ENCODE measurements at regions not wholly inside any gene's neighbourhood (a gene's known extent, or its start where the extent isn't known, plus 50 kb on each side); places are given as distances from the start of the nearest gene placed in this dataset.

- no peak for TF ChIP-seq HDAC1 (IDR thresholded peaks at IDR 0.05)
- TF ChIP-seq, protein P1, sequence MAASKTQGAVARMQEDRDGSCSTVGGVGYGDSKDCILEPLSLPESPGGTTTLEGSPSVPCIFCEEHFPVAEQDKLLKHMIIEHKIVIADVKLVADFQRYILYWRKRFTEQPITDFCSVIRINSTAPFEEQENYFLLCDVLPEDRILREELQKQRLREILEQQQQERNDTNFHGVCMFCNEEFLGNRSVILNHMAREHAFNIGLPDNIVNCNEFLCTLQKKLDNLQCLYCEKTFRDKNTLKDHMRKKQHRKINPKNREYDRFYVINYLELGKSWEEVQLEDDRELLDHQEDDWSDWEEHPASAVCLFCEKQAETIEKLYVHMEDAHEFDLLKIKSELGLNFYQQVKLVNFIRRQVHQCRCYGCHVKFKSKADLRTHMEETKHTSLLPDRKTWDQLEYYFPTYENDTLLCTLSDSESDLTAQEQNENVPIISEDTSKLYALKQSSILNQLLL (CRISPR knock-in tag; IDR thresholded peaks at IDR 0.05; ENCODE audit: borderline replicate concordance), result no peak
Observed at GRCh38 chr20:12835999-12836398, 172.8 kb upstream of the SPTLC3 start (continued).

DNA sequence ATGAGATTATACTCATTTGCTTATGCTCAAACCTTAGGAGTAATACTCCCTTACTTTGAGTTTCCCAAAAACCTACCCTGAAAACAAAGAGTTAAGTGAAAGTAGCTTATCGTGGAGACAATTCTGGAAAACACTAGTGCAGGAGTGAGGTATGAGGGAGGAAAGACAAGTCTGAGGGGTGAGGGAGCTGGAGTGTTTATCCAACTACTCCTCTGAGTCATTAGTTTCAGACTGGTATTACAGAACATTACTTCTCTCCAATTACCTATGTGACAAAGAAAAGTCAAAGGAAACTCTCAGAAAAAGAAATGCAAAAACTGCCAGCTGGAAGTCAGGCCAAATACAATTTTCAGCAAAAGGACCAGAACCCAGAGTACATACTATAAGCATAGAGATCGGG lies 171.1 kb upstream of the SPTLC3 start:
- CTCF ChIA-PET (ENCODE audit: low intra/inter-chr PET ratio), result no interaction called here
- intact Hi-C loops (cut with micrococcal nuclease), result no loop called here
- POLR2A ChIA-PET, result no interaction called here
- WGBS (ENCODE audit: insufficient coverage, low coverage, missing lambda C conversion rate), result 0% methylated on average over 2 of the region's 2 CpGs
- Histone ChIP-seq H3K79me2 (ENCODE audit: control insufficient read depth, insufficient read depth, low read length) (no peaks in the 10 kb centered on the region), H3K4me3 (no peak overlapping the region), H3K9ac (ENCODE audit: insufficient read depth in 1 of 2, low read depth in 2 of 2, low read length in 2 of 2) (no peak overlapping the region), H3K9me1 (ENCODE audit: control insufficient read depth, insufficient read depth, low read length) (no peaks in the 10 kb centered on the region), H4K20me1 (replicated peaks; ENCODE audit: control insufficient read depth, insufficient read depth, low read length) (no peaks in the 10 kb centered on the region), H3K4me2 (ENCODE audit: insufficient read depth, low read length) (no peak overlapping the region), H3K27me3 (ENCODE audit: control insufficient read depth in 2 of 2, insufficient read depth in 2 of 2, low read length in 2 of 2) (no peaks in the 10 kb centered on the region), H3K9me3 (replicated peaks; ENCODE audit: control insufficient read depth, insufficient read depth, low read depth, low read length) (no peaks in the 10 kb centered on the region), H2AFZ (ENCODE audit: low read depth, low read length) (no peak overlapping the region), H3K27ac (ENCODE audit: extremely low read depth, low read depth, low read length) (no peak overlapping the region), H3K4me1 (replicated peaks in 1 of 2; ENCODE audit: control insufficient read depth in 2 of 2, insufficient read depth in 2 of 2, low read length in 2 of 2) (no peaks in the 10 kb centered on the region), H3K36me3 (ENCODE audit: control insufficient read depth, insufficient read depth, low read length) (no peaks in the 10 kb centered on the region)
- ATAC-seq, result no peak
- no peak for TF ChIP-seq RUNX1 (IDR thresholded peaks at IDR 0.05; ENCODE audit: low read depth)
- TF ChIP-seq, protein P2, sequence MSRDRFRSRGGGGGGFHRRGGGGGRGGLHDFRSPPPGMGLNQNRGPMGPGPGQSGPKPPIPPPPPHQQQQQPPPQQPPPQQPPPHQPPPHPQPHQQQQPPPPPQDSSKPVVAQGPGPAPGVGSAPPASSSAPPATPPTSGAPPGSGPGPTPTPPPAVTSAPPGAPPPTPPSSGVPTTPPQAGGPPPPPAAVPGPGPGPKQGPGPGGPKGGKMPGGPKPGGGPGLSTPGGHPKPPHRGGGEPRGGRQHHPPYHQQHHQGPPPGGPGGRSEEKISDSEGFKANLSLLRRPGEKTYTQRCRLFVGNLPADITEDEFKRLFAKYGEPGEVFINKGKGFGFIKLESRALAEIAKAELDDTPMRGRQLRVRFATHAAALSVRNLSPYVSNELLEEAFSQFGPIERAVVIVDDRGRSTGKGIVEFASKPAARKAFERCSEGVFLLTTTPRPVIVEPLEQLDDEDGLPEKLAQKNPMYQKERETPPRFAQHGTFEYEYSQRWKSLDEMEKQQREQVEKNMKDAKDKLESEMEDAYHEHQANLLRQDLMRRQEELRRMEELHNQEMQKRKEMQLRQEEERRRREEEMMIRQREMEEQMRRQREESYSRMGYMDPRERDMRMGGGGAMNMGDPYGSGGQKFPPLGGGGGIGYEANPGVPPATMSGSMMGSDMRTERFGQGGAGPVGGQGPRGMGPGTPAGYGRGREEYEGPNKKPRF (IDR thresholded peaks at IDR 0.05; ENCODE audit: low read depth, low read length), result no peak
- no peak for TF ChIP-seq ZNF77 (CRISPR knock-in tag; IDR thresholded peaks at IDR 0.05)
- TF ChIP-seq ZNF384 (IDR thresholded peaks at IDR 0.05; ENCODE audit: low read depth, low read length), result no peak
- TF ChIP-seq ZNF79 (CRISPR knock-in tag; IDR thresholded peaks at IDR 0.05; ENCODE audit: low read depth), result no peak
- no peak for TF ChIP-seq KDM1A (IDR thresholded peaks at IDR 0.05)
- no peak for TF ChIP-seq ZNF324 (CRISPR knock-in tag; IDR thresholded peaks at IDR 0.05)
- TF ChIP-seq ZC3H4 (CRISPR knock-in tag; IDR thresholded peaks at IDR 0.05; ENCODE audit: borderline replicate concordance), result no peak
- TF ChIP-seq, protein P3, sequence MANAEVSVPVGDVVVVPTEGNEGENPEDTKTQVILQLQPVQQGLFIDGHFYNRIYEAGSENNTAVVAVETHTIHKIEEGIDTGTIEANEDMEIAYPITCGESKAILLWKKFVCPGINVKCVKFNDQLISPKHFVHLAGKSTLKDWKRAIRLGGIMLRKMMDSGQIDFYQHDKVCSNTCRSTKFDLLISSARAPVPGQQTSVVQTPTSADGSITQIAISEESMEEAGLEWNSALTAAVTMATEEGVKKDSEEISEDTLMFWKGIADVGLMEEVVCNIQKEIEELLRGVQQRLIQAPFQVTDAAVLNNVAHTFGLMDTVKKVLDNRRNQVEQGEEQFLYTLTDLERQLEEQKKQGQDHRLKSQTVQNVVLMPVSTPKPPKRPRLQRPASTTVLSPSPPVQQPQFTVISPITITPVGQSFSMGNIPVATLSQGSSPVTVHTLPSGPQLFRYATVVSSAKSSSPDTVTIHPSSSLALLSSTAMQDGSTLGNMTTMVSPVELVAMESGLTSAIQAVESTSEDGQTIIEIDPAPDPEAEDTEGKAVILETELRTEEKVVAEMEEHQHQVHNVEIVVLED (CRISPR knock-in tag; IDR thresholded peaks at IDR 0.05), result no peak
- no peak for TF ChIP-seq KAT2B (IDR thresholded peaks at IDR 0.05; ENCODE audit: low read depth, low read length)
- no peak for TF ChIP-seq ZNF282 (CRISPR knock-in tag; IDR thresholded peaks at IDR 0.05)
- no peak for TF ChIP-seq ZNF561 (CRISPR knock-in tag; conservative IDR thresholded peaks at IDR 0.05)
- no peak for TF ChIP-seq CBX3 (IDR thresholded peaks at IDR 0.05; ENCODE audit: borderline replicate concordance in 1 of 2, low read length in 2 of 2)
- no TSS peak for BruUV-seq (replicated peaks)
- no peak for FAIRE-seq
- no peak for DNase-seq (ENCODE audit: extremely low read depth in 1 of 4, low spot score in 3 of 4)
- in situ Hi-C loops (cut with MboI), result no loop called here
